SK-N-SH (cell line): ENCODE measurements at regions not wholly inside any gene's neighbourhood (a gene's known extent, or its start where the extent isn't known, plus 50 kb on each side); places are given as distances from the start of the nearest gene placed in this dataset.

ENCODE experiments used
- CTCF ChIA-PET: fragments of 300-600, 350-600 bp; formaldehyde crosslinking; extraction: SDS; loops from one replicate; lab custom pipeline; 2021; lab: Yijun Ruan, JAX
- POLR2A ChIA-PET: fragments of 350-600 bp; sonication (Branson Sonifier 250); formaldehyde crosslinking; extraction: SDS; loops from one replicate; lab custom pipeline; 2020; ENCODE audit warnings: antibody characterized with exemption, inconsistent platforms; lab: Yijun Ruan, JAX
- DNase-seq: peaks from one replicate; pipeline ENCODE4 v3.0.0; 2012
- H2AFZ ChIP-seq: fragments of 200-600 bp; sonication (generic); 2 replicates; pipeline ENCODE4 v1.8.1; 2016; ENCODE audit warnings: antibody characterized with exemption, mild to moderate bottlenecking, low read depth
- H3F3A ChIP-seq: fragments of 200-600 bp; sonication (generic); replicated peaks from 2 replicates; pipeline ENCODE3; 2016; ENCODE audit warnings: antibody characterized with exemption, mild to moderate bottlenecking; ENCODE audit not compliant: insufficient read depth
- H3K27ac ChIP-seq, 2 experiments: fragments of 200-500 bp in 1 of 2; fragments of 200-600 bp in 1 of 2; sonication (Bioruptor generic) in 1 of 2; sonication (generic), shearing (Covaris generic) in 1 of 2; 2 replicates each; pipeline versions ENCODE4 v1.5.1 to v1.6.1; 2014 to 2016; ENCODE audit warnings: low read depth in 2 of 2, inconsistent platforms in 1 of 2, low read length in 1 of 2, mild to moderate bottlenecking in 1 of 2, mixed read lengths in 1 of 2
- H3K27me3 ChIP-seq: fragments of 200-600 bp; sonication (generic), shearing (Covaris generic); 2 replicates; pipeline ENCODE4 v1.6.1; 2016; ENCODE audit warnings: mixed run types; ENCODE audit not compliant: insufficient read depth
- H3K36me3 ChIP-seq, 2 experiments: fragments of 200-500 bp in 1 of 2; fragments of 200-600 bp in 1 of 2; sonication (Bioruptor generic) in 1 of 2; sonication (generic) in 1 of 2; replicated peaks in 1 of 2; 2 replicates each; pipeline versions ENCODE3 to v1.5.1; 2014 to 2016; ENCODE audit warnings: low read length in 1 of 2, mild to moderate bottlenecking in 1 of 2; ENCODE audit not compliant: insufficient read depth in 2 of 2, control insufficient read depth in 1 of 2
- H3K4me1 ChIP-seq, 2 experiments: fragments of 200-500 bp in 1 of 2; fragments of 200-600 bp in 1 of 2; sonication (Bioruptor generic) in 1 of 2; sonication (generic), shearing (Covaris generic) in 1 of 2; 2 replicates each; pipeline versions ENCODE4 v1.5.1 to v1.6.1; 2014 to 2016; ENCODE audit warnings: low read depth in 1 of 2, low read length in 1 of 2, mixed run types in 1 of 2; ENCODE audit not compliant: insufficient read depth in 2 of 2, control insufficient read depth in 1 of 2
- H3K4me2 ChIP-seq: fragments of 200-600 bp; sonication (generic), shearing (Covaris generic); 2 replicates; pipeline ENCODE4 v1.6.1; 2017; ENCODE audit warnings: mixed run types
- H3K4me3 ChIP-seq, 2 experiments: fragments of 200-500 bp in 1 of 2; fragments of 200-600 bp in 1 of 2; sonication (Bioruptor generic) in 1 of 2; sonication (generic), shearing (Covaris generic) in 1 of 2; 2 replicates each; pipeline versions ENCODE4 v1.5.1 to v1.8.1; 2014 to 2016; ENCODE audit warnings: low read depth in 2 of 2, inconsistent platforms in 1 of 2, low read length in 1 of 2, mild to moderate bottlenecking in 1 of 2, mixed read lengths in 1 of 2, moderate library complexity in 1 of 2
- H3K79me2 ChIP-seq: fragments of 200-600 bp; sonication (generic); 2 replicates; pipeline ENCODE4 v1.8.1; 2017; ENCODE audit warnings: mild to moderate bottlenecking; ENCODE audit not compliant: insufficient read depth
- H3K9ac ChIP-seq: fragments of 200-600 bp; sonication (generic); 2 replicates; pipeline ENCODE4 v1.6.1; 2017; ENCODE audit warnings: mixed run types
- H3K9me2 ChIP-seq: fragments of 200-600 bp; sonication (generic); 2 replicates; pipeline ENCODE4 v1.6.1; 2017; ENCODE audit warnings: mixed run types
- H3K9me3 ChIP-seq: fragments of 200-600 bp; sonication (generic); 2 replicates; pipeline ENCODE4 v1.6.1; 2017; ENCODE audit warnings: mixed run types, mild to moderate bottlenecking, moderate library complexity
- H4K20me1 ChIP-seq: fragments of 200-600 bp; sonication (generic); 2 replicates; pipeline ENCODE4 v1.6.1; 2017; ENCODE audit warnings: mild to moderate bottlenecking, mixed run types; ENCODE audit not compliant: insufficient read depth
- ELF1 ChIP-seq: IDR thresholded peaks from 2 replicates; pipeline ENCODE4 v1.4.0; 2012
- FOSL2 ChIP-seq: IDR thresholded peaks from 2 replicates; pipeline ENCODE4 v1.4.0; 2012; ENCODE audit warnings: low read depth, mild to moderate bottlenecking, moderate library complexity, borderline replicate concordance
- FOXJ3 ChIP-seq: sonication (generic); formaldehyde crosslinking; IDR thresholded peaks from 2 replicates; pipeline ENCODE4 v1.5.1; 2020; ENCODE audit warnings: mild to moderate bottlenecking, missing genetic modification reagents
- FOXM1 ChIP-seq: IDR thresholded peaks from 2 replicates; pipeline ENCODE4 v1.4.0; 2012; ENCODE audit warnings: low read depth, mild to moderate bottlenecking
- GATA2 ChIP-seq: sonication (generic); formaldehyde crosslinking; IDR thresholded peaks from 2 replicates; pipeline ENCODE4 v1.5.0; 2020; ENCODE audit warnings: mild to moderate bottlenecking, missing genetic modification reagents
- JUND ChIP-seq: IDR thresholded peaks from 2 replicates; pipeline ENCODE4 v1.4.0; 2012
- NFIC ChIP-seq: IDR thresholded peaks from 2 replicates; pipeline ENCODE4 v1.4.0; 2012; ENCODE audit warnings: borderline replicate concordance
- PBX3 ChIP-seq: IDR thresholded peaks from 2 replicates; pipeline ENCODE4; 2012
- RAD21 ChIP-seq: IDR thresholded peaks from 2 replicates; pipeline ENCODE4 v1.6.1; 2012; ENCODE audit warnings: mild to moderate bottlenecking, low read length
- RCOR1 ChIP-seq: fragments of 150-350 bp; IDR thresholded peaks from 2 replicates; pipeline ENCODE4 v1.6.1; 2017; ENCODE audit warnings: antibody characterized with exemption, low read length
- RXRA ChIP-seq: IDR thresholded peaks from 2 replicates; pipeline ENCODE4 v1.4.0; 2012; ENCODE audit warnings: low read depth, mild to moderate bottlenecking, borderline replicate concordance
- TAF1 ChIP-seq: IDR thresholded peaks from 2 replicates; pipeline ENCODE4 v1.6.1; 2012; ENCODE audit warnings: low read depth, mild to moderate bottlenecking, low read length, moderate library complexity, borderline replicate concordance
- TCF12 ChIP-seq: IDR thresholded peaks from 2 replicates; pipeline ENCODE4 v1.4.0; 2012
- YY1 ChIP-seq: IDR thresholded peaks from 2 replicates; pipeline ENCODE4 v1.4.0; 2012; ENCODE audit warnings: low read depth, mild to moderate bottlenecking
- WGBS: methylation state at CpG from one replicate; pipeline ENCODE4 v1.1.6; 2017; ENCODE audit warnings: low lambda C conversion rate; 5-methylcytosine and 5-hydroxymethylcytosine counted together
- TF ChIP-seq, protein P1 (sequence below): fragments of 150-350 bp; IDR thresholded peaks from 2 replicates; pipeline ENCODE4 v1.6.1; 2017; ENCODE audit warnings: antibody characterized with exemption, low read length, low read depth, borderline replicate concordance
- TF ChIP-seq, protein P2 (sequence below): IDR thresholded peaks from 2 replicates; pipeline ENCODE4 v1.6.1; 2012; ENCODE audit warnings: mild to moderate bottlenecking, low read depth, low read length, moderate library complexity

- 30% methylated on average over 2 of the region's 2 CpGs for WGBS
- H3K27me3 ChIP-seq: no peaks in the 10 kb centered on the region
- H4K20me1 ChIP-seq: no peaks in the 10 kb centered on the region
- H3K9me2 ChIP-seq: no peaks in the 10 kb centered on the region
- H3K4me1 ChIP-seq: peaks cover under 1 to 7% of the 10 kb centered on the region in 2 experiments; a peak in 3 of 4 replicates
- peak overlapping the region; percentile 30 to 58; a peak in 3 of 4 replicates for H3K27ac ChIP-seq
- CTCF ChIA-PET: no interaction called here
- H3K36me3 ChIP-seq: no peaks in the 10 kb centered on the region
- POLR2A ChIA-PET: no interaction called here
- TF ChIP-seq JUND (peak; percentile 28; the same call in 1 of the 2 replicates), YY1 (no peak), FOXM1 (no peak), NFIC (peak; percentile 20; the same call in 1 of the 2 replicates), RCOR1 (no peak), FOSL2 (peak; percentile 49; the same call in 1 of the 2 replicates), GATA2 (no peak), PBX3 (peak; percentile 33; the same call in 1 of the 2 replicates), FOXJ3 (CRISPR knock-in tag) (no peak)
- TF ChIP-seq, protein P1, sequence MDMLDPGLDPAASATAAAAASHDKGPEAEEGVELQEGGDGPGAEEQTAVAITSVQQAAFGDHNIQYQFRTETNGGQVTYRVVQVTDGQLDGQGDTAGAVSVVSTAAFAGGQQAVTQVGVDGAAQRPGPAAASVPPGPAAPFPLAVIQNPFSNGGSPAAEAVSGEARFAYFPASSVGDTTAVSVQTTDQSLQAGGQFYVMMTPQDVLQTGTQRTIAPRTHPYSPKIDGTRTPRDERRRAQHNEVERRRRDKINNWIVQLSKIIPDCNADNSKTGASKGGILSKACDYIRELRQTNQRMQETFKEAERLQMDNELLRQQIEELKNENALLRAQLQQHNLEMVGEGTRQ: no peak
- H3F3A ChIP-seq: peaks cover 16% of the 10 kb centered on the region
- H3K4me3 ChIP-seq: no peak overlapping the region
- H2AFZ ChIP-seq: 0 out of 2 replicates have a peak overlapping the region, but pooled peaks have one; percentile 9
- H3K79me2 ChIP-seq: no peaks in the 10 kb centered on the region
- H3K9me3 ChIP-seq: no peaks in the 10 kb centered on the region
- DNase-seq: no peak
- peak overlapping the region; percentile 54; the same call in 1 of the 2 replicates for H3K4me2 ChIP-seq
- H3K9ac ChIP-seq: no peak overlapping the region; the same call in 1 of the 2 replicates
Measured at GRCh38 chr18:55821219-55821618, 233.2 kb upstream of the TCF4 start.

- no peaks in the 10 kb centered on the region for H3K9me3 ChIP-seq
- no peak overlapping the region for H3K4me3 ChIP-seq
- H3K36me3 ChIP-seq: no peaks in the 10 kb centered on the region
- CTCF ChIA-PET: no interaction called here
- peak overlapping the region in 1 of 2 experiments; percentile 88; a peak in 2 of 4 replicates for H3K27ac ChIP-seq
- H3K9me2 ChIP-seq: no peaks in the 10 kb centered on the region
- POLR2A ChIA-PET: no interaction called here
- DNase-seq: no peak
- H3K4me1 ChIP-seq: peaks cover 7 to 8% of the 10 kb centered on the region in 2 experiments; a peak in 3 of 4 replicates
- H3K9ac ChIP-seq: no peak overlapping the region
- H3K27me3 ChIP-seq: no peaks in the 10 kb centered on the region
- no peak overlapping the region for H3K4me2 ChIP-seq
- H3K79me2 ChIP-seq: no peaks in the 10 kb centered on the region
- peaks cover 16% of the 10 kb centered on the region for H3F3A ChIP-seq
- no CpG with 5 or more reads among the region's 3 CpGs for WGBS
- no peak overlapping the region for H2AFZ ChIP-seq
- TF ChIP-seq RAD21: no peak
- TF ChIP-seq, protein P2, sequence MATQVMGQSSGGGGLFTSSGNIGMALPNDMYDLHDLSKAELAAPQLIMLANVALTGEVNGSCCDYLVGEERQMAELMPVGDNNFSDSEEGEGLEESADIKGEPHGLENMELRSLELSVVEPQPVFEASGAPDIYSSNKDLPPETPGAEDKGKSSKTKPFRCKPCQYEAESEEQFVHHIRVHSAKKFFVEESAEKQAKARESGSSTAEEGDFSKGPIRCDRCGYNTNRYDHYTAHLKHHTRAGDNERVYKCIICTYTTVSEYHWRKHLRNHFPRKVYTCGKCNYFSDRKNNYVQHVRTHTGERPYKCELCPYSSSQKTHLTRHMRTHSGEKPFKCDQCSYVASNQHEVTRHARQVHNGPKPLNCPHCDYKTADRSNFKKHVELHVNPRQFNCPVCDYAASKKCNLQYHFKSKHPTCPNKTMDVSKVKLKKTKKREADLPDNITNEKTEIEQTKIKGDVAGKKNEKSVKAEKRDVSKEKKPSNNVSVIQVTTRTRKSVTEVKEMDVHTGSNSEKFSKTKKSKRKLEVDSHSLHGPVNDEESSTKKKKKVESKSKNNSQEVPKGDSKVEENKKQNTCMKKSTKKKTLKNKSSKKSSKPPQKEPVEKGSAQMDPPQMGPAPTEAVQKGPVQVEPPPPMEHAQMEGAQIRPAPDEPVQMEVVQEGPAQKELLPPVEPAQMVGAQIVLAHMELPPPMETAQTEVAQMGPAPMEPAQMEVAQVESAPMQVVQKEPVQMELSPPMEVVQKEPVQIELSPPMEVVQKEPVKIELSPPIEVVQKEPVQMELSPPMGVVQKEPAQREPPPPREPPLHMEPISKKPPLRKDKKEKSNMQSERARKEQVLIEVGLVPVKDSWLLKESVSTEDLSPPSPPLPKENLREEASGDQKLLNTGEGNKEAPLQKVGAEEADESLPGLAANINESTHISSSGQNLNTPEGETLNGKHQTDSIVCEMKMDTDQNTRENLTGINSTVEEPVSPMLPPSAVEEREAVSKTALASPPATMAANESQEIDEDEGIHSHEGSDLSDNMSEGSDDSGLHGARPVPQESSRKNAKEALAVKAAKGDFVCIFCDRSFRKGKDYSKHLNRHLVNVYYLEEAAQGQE: no peak
- TF ChIP-seq, protein P1: no peak
- no peak for TF ChIP-seq JUND
- no peak for TF ChIP-seq RXRA
- TF ChIP-seq TAF1: no peak
- no peak for TF ChIP-seq ELF1
- TF ChIP-seq TCF12: no peak
- no peak for TF ChIP-seq FOSL2
- no peaks in the 10 kb centered on the region for H4K20me1 ChIP-seq
Measured at GRCh38 chr18:55819448-55819847, 231.5 kb upstream of the TCF4 start.
